ENCODE measurements at regions not wholly inside any gene's neighbourhood (a gene's known extent, or its start where the extent isn't known, plus 50 kb on each side); places are given as distances from the start of the nearest gene placed in this dataset.

- H3K9ac ChIP-seq (ENCODE audit: low read length): no peak overlapping the region
- no peak overlapping the region for H3K4me3 ChIP-seq (ENCODE audit: control extremely low read depth in 1 of 5, extremely low read depth in 1 of 5, insufficient read depth in 1 of 5, low read depth in 2 of 5, low read length in 4 of 5)
- no peaks in the 10 kb centered on the region for H3K4me1 Mint-ChIP-seq
- DNase-seq (no peak), ATAC-seq (ENCODE audit: low read depth) (no peak)
- H3K27me3 ChIP-seq (replicated peaks in 1 of 4; ENCODE audit: control extremely low read depth in 1 of 4, control insufficient read depth in 3 of 4, insufficient read depth in 4 of 4, low read length in 3 of 4): no peaks in the 10 kb centered on the region
- H3K36me3 ChIP-seq (replicated peaks in 1 of 2; ENCODE audit: control extremely low read depth in 1 of 2, control insufficient read depth in 1 of 2, extremely low read depth in 1 of 2, insufficient read depth in 2 of 2, low read length in 1 of 2): no peaks in the 10 kb centered on the region
- no peaks in the 10 kb centered on the region for H4K20me1 ChIP-seq (ENCODE audit: control insufficient read depth, insufficient read depth, low read length, poor library complexity, severe bottlenecking)
- CTCF ChIA-PET: no interaction called here
- no peak overlapping the region for H3K27ac ChIP-seq (ENCODE audit: low read length in 2 of 2)
- no peak overlapping the region for H2AFZ ChIP-seq (ENCODE audit: insufficient read depth, low read depth, low read length, poor library complexity, severe bottlenecking)
- H3K79me2 ChIP-seq (ENCODE audit: control insufficient read depth, insufficient read depth, low read length): no peaks in the 10 kb centered on the region
- no CpG with 5 or more reads among the region's 2 CpGs for WGBS (ENCODE audit: insufficient coverage)
- H3K4me1 ChIP-seq (ENCODE audit: control insufficient read depth in 2 of 2, insufficient read depth in 2 of 2, low read length in 2 of 2): no peaks in the 10 kb centered on the region
- peaks cover 2% of the 10 kb centered on the region for H3K9me3 Mint-ChIP-seq (ENCODE audit: insufficient read depth)
- intact Hi-C loops (cut with micrococcal nuclease): no loop called here
- no peak overlapping the region for H3K27ac Mint-ChIP-seq
- no peak overlapping the region for H3K4me2 ChIP-seq (replicated peaks; ENCODE audit: low read depth, low read length, poor library complexity, severe bottlenecking)
- no peak overlapping the region for H3K4me3 Mint-ChIP-seq
- TF ChIP-seq, protein P1, sequence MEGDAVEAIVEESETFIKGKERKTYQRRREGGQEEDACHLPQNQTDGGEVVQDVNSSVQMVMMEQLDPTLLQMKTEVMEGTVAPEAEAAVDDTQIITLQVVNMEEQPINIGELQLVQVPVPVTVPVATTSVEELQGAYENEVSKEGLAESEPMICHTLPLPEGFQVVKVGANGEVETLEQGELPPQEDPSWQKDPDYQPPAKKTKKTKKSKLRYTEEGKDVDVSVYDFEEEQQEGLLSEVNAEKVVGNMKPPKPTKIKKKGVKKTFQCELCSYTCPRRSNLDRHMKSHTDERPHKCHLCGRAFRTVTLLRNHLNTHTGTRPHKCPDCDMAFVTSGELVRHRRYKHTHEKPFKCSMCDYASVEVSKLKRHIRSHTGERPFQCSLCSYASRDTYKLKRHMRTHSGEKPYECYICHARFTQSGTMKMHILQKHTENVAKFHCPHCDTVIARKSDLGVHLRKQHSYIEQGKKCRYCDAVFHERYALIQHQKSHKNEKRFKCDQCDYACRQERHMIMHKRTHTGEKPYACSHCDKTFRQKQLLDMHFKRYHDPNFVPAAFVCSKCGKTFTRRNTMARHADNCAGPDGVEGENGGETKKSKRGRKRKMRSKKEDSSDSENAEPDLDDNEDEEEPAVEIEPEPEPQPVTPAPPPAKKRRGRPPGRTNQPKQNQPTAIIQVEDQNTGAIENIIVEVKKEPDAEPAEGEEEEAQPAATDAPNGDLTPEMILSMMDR (IDR thresholded peaks at IDR 0.05): no peak
- TF ChIP-seq EZH2 (IDR thresholded peaks at IDR 0.05; ENCODE audit: borderline replicate concordance, insufficient read depth, low read depth, low read length, poor library complexity, severe bottlenecking): no peak
- POLR2A ChIA-PET: no interaction called here
- no peaks in the 10 kb centered on the region for H3K9me3 ChIP-seq (ENCODE audit: control extremely low read depth in 1 of 3, control insufficient read depth in 2 of 3, insufficient read depth in 1 of 3, low read length in 2 of 3)
- no peaks in the 10 kb centered on the region for H3K27me3 Mint-ChIP-seq
Measured at GRCh38 chr3:164655462-164655861, 422.8 kb downstream of the SI start.

DNA sequence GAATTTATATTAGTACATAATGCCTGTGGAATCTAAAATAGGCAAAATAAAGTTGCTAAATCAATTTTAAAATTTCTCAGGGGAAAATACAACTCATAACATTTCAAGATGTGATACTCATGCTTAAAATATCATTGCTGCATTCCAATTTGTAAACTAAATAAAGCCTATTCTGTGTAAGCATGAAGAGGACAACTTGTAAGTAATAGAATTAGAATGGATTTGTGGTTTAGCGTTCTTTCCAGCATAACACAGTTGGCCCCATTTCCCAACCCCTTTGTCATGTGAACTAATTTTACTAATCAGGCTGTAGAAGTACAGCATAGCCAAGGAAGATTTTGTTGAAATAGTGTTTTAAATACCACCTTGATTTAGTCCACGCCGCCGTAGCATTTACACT is 437.2 kb downstream of the SI start:
- TF ChIP-seq, protein P1 (IDR thresholded peaks at IDR 0.05): no peak
- no peak for TF ChIP-seq EZH2 (IDR thresholded peaks at IDR 0.05; ENCODE audit: borderline replicate concordance, insufficient read depth, low read depth, low read length, poor library complexity, severe bottlenecking)
- POLR2A ChIA-PET: no interaction called here

More for the DNA sequence above, 437.2 kb downstream of the SI start:
- no peak overlapping the region for H3K4me3 ChIP-seq (ENCODE audit: control extremely low read depth in 1 of 5, extremely low read depth in 1 of 5, insufficient read depth in 1 of 5, low read depth in 2 of 5, low read length in 4 of 5)
- no peaks in the 10 kb centered on the region for H3K79me2 ChIP-seq (ENCODE audit: control insufficient read depth, insufficient read depth, low read length)
- no peaks in the 10 kb centered on the region for H3K27me3 ChIP-seq (replicated peaks in 1 of 4; ENCODE audit: control extremely low read depth in 1 of 4, control insufficient read depth in 3 of 4, insufficient read depth in 4 of 4, low read length in 3 of 4)
- no peaks in the 10 kb centered on the region for H3K4me1 ChIP-seq (ENCODE audit: control insufficient read depth in 2 of 2, insufficient read depth in 2 of 2, low read length in 2 of 2)
- WGBS (ENCODE audit: insufficient coverage): no CpG with 5 or more reads among the region's 4 CpGs
- H3K36me3 ChIP-seq (replicated peaks in 1 of 2; ENCODE audit: control extremely low read depth in 1 of 2, control insufficient read depth in 1 of 2, extremely low read depth in 1 of 2, insufficient read depth in 2 of 2, low read length in 1 of 2): no peaks in the 10 kb centered on the region
- no peak overlapping the region for H3K4me2 ChIP-seq (replicated peaks; ENCODE audit: low read depth, low read length, poor library complexity, severe bottlenecking)
- Mint-ChIP-seq H3K27ac (no peak overlapping the region), H3K4me3 (no peak overlapping the region), H3K9me3 (ENCODE audit: insufficient read depth) (no peaks in the 10 kb centered on the region), H3K4me1 (no peaks in the 10 kb centered on the region), H3K27me3 (no peaks in the 10 kb centered on the region)
- no peaks in the 10 kb centered on the region for H4K20me1 ChIP-seq (ENCODE audit: control insufficient read depth, insufficient read depth, low read length, poor library complexity, severe bottlenecking)
- no peak overlapping the region for H3K27ac ChIP-seq (ENCODE audit: low read length in 2 of 2)
- no peak for DNase-seq
- H3K9ac ChIP-seq (ENCODE audit: low read length): no peak overlapping the region
- no peak overlapping the region for H2AFZ ChIP-seq (ENCODE audit: insufficient read depth, low read depth, low read length, poor library complexity, severe bottlenecking)
- no peak for ATAC-seq (ENCODE audit: low read depth)
- CTCF ChIA-PET: no interaction called here
- H3K9me3 ChIP-seq (ENCODE audit: control extremely low read depth in 1 of 3, control insufficient read depth in 2 of 3, insufficient read depth in 1 of 3, low read length in 2 of 3): no peaks in the 10 kb centered on the region
- intact Hi-C loops (cut with micrococcal nuclease): no loop called here

Data from B cell (primary cell).